ENCODE measurements at regions not wholly inside any gene's neighbourhood (a gene's known extent, or its start where the extent isn't known, plus 50 kb on each side); places are given as distances from the start of the nearest gene placed in this dataset.

DNA sequence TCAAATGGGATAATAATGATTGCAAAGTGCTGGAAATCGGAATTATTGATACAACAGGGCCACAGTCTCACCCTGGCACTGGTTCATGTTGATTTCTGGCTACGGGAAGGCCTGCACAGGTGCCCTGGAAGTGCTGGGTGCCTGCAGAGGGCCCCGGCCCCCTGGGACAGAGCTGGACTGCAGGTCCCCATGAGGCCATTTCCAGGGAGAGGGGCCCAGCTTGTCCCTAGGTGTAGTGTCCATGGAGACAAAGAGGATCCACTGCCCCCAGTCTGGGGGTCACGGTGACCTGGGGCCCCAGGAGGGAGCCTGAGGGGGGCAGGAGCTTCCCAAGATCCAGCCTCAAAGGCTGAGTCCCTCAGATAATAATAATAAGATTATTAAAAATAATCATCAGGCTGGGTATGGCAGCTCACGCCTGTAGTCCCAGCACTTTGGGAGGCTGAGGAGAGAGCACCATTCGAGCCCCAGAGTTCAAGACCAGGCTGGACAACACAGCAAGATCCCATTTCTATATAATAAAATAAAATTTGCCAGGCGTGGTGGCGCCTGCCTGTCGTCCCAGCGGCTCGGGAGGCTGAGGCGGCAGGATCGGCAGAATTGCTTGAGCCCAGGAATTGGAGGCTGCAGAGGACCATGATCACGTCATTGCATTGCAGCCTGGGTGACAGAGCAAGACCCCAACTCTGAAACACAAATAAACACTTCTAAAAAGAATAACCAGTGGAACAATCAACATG lies 98.1 kb downstream of the MICALL2 start:
- no peak for DNase-seq

- no peak for DNase-seq
These were observed 97.5 kb downstream of the MICALL2 start for GRCh38 chr7:1361756-1362125.

GRCh38 chr7:1362301-1362700 lies 97.0 kb downstream of the MICALL2 start:
- no peak for DNase-seq

DNA sequence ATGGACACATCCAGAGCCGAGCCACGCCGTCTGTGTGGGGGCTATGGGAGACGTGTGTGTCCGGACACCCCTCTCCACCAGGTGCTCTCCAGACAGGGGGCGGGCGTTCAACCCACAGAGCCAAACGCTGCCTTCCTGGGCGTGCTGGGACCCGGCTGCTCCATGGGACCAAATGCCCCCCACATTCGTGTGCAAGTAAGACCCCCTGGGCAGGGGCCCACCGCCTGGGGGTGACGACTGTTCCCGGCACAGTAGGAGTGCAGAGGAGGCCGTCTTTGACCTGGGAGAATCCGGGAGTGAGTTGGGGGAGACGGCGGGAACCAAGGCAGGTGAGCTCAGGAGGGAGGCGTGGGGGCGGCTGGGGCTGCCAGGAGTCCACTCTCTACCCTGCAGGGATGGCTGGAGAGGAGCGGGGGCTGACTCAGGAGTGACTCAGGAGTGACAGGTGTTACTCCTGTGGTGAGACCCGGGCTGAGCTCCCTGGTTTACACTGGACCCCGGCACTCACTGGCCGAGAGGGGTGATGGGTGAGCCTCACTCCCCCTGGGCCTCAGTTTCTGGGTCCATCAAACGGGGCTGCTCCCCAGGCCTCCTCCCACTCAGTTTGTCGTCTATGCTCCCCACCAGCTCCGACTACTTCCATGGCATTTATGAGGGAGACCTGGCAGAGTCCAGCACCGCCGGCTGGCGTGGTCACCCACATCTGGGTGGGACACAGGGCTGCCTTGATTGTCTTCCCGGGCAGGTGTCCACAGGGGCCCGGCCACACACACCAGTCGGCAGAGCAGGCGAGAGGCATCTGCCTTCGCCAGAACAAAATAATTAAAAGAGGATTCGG lies 95.0 kb downstream of the MICALL2 start:
- DNase-seq: no peak

DNA sequence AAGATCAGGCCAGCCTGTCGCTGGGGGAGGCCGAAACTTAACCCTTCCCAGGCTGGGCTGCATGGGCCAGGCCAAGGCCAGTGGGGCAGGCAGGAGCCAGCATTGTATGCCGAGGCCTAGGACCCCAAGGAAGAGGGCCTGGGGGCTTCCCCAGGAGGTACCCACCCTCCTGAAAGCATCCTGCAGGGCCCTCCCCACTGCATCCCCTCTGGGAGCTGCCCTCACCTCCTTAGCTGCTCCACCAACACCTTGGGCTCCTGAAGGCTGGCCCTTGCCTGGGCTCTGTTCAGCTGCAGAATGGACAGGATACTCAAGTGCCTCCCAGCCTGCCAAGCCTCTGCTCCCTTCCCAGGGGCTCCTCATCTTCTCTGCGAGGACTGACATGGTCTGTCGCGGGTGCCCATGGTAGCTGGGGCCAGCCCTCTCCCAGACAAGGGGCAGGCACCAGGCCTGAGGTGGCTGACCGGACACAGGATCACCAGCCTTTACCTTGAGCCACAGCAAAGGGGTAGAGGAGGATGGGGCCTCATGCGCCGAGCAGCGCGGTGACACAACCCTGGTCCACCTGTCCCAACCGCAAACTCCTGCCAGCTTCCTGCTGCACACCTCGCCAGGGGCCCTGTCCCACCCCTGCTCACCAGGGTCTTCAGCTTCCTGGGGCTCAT lies 94.2 kb downstream of the MICALL2 start:
- DNase-seq: no peak

GRCh38 chr7:1365846-1366245 lies 93.4 kb downstream of the MICALL2 start:
- DNase-seq: no peak

DNA sequence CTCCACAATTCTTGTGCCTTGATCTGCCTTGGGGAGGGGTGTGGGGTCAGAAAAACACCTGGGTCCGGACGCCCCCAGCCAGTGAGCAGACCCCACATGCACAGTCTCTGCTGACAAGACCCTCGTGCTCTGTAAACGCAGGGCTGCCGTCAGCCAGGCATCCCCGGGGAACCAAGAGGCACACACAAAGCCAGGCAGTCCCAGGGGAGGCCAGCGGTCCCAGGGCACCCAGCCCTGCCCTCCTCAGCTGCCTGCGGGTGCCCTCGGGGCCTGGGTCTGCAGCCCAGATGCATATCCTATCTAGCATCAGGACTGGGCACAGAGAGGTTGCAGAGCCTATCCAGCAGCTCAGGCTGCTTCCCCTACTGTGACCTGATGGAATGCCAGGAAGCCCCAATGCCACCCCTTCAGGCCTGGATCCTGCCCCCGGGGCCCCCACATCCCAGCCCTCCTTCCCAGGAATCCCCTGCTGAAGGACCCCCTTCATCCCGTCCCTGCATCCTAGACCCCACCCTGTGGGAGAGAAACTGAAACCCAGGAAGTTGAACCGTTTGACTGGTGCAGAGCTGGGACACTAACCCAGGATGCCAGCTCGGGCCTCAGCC lies 92.4 kb downstream of the MICALL2 start:
- DNase-seq: no peak

DNA sequence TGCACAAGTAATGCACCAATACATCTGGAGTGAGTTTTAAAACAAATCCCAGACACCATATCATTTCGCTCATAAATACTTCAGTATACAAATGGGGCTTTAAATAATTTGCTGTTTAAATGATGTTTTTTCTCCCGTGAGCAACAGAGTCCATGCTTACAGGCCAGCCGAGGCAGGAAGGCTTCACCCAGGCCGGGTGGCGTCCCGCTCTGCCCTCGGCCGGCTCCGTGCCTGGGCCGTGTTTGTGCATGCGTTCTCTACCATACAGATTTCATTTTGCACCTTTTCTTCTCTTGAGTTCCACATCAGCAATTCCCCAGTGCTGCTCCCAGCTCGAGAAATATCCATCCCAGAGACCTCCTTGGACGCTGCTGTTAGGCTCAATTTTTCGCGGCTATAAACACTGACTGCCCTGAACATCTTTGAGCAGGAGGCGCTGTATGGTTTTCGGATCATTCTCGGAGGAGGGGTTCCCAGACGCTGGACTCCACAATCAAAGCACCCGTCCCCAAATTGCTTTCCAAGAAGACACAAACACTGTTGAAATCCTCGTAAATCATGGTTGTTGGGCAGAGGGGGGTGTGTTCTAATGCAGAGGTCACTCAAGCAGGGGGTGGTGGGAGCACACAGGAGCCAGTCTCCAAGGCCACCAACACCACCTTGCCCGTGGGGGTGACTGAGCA lies 91.6 kb downstream of the MICALL2 start:
- DNase-seq: no peak

DNA sequence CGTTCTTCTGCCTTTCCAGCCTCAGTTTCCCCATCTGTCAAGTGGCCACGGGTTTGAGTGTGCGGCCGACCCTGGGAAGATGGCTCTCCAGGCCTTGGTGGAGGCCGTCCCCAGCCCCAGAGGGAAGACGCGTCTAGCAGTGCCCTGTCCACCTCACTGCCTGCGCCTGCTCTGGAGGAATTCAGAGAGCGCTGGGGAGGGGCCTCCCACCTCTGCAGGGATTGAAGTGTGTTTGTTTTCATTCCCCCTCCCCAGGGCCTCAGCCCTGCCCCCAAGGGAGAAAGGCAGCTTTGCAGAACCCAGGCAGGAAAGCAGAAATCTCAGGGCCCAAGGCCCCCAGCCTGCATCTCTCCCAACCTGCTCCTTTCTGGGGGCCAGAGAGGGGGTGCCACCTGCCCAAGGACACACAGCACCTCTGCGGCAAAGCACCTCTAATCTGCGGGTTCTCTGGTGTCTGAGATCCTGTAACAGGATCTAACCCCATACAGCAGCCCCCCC lies 91.0 kb downstream of the MICALL2 start:
- no peak for DNase-seq

- DNase-seq: peak; percentile 4
These were observed 90.3 kb downstream of the MICALL2 start for GRCh38 chr7:1368682-1369571.

DNA sequence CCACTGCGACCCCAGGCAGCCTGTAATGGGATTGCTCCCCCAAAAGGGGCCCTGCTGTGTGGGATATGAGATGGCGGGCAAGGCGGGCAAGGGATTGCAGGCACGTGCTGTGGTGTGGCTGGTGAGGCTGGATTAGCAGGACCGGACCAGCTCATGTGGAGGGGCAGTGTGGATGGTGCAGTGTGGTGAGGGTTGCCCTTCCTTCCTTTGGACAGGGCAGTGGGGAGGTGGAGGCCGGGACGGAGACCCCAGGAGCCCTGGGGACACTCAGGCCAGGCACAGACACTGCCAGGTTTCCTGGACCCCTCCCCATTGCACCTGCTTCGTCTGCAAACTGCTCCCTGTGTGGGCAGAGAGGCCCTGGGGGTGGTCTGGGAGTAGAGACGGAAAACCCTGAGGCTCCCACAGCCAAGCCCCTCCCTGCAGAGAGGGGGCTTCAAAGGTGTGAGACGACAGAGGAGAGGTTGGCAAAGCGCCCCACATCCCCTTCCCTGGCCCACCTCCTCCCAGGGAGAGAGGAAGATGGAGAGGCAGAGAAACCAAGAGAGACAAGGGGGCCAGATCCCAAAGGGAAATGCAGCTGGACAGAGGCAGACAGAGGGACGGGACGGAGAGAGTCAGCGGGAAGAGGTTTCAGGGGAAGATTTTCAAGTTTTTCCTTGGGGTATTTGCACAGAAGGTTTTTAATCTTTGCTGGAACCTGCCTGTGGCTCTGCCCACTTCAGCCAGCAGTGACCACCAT lies 89.2 kb downstream of the MICALL2 start:
- no peak for DNase-seq

DNA sequence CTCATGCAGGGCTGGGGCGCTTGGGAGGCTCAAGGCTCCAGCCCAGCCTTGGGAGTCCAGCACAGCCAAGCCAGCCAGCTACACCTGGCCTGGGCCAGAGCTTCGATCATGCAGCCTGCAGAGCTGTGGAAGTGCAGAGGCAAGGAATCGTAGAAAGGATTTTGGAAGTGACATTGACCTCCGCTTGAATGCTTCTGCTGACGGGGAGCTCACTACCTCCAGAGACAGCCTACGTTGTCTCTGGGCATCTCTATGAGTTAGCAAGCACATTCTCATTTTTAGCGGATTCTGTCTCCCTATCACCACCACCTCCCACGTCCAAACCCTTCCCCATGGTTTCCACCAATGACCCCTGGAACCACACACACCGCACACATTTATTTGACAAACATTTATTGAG lies 88.5 kb downstream of the MICALL2 start:
- no peak for DNase-seq

DNA sequence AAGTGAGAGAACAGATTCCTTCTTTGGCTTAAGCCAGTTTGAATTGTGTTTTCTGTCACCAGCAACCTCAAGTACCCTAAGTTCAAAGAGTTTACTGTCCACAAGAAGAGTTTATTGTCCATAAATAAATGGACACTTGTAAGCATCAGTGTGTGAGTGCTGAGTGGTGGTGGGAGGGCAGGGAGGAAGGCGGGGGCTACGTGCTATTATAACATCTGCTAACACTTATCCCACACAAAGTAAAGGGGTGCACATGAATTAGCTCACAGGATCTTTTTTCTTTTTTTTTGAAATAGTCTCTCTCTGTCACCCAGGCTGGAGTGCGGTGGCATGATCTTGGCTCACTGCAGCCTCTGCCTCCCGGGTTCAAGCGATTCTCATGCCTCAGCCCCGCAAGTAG lies 87.2 kb downstream of the MICALL2 start:
- no peak for DNase-seq

- no peak for DNase-seq
These were observed 86.4 kb downstream of the MICALL2 start for GRCh38 chr7:1372671-1373379.

GRCh38 chr7:1377111-1377909 lies 82.0 kb downstream of the MICALL2 start:
- no peak for DNase-seq

GRCh38 chr7:1378610-1379601 lies 80.4 kb downstream of the MICALL2 start:
- no peak for DNase-seq

DNA sequence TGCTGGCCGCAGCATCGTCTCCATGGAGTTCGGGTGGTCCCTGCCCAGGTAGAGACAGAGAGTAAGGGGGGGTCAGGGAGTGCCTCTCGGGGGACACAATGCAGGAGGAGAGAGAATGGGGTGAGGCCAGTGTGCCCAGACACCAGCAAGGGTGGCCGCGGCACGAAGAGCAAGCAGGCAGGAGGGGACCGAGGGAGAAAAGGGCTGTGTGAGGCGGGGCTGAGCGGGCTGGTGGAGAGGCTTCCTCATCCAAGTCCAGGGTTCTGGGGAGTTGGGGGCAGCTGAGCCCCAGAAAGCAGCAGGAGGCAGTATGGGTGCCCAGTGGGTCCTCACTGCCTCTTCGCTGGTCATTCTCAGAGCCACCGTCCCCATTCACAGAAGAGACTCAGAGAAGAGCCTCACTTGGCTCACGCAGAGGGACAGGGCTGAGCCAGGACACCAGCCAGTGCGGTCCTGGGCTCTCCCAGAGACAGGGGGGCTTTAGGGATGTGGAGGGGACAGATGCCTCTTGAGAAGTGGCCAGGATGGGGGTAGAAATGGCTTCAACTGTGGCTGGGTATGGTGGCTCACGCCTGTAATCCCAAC lies 78.9 kb downstream of the MICALL2 start:
- no peak for DNase-seq
